ENCODE measurements at regions not wholly inside any gene's neighbourhood (a gene's known extent, or its start where the extent isn't known, plus 50 kb on each side); places are given as distances from the start of the nearest gene placed in this dataset.

DNA sequence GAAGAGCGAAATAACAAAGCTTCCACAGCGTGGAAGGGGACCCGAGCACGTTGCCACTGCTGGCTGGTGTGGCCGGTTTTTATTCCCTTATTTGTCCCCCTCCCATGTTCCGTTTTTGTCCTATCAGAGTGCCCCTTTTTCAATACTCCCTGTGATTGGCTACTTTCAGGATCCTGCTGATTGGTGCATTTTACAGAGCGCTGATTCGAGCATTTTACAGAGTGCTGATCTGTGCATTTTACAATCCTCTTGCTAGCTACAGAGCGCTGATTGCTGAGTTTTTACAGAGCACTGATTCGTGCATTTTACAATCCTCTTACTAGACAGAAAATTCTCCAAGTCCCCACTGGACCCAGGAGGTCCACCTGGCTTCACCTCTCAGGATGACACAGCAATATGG, 250.9 kb upstream of the EPHA5 start:
- DNase-seq (ENCODE audit: low spot score): no peak

DNA sequence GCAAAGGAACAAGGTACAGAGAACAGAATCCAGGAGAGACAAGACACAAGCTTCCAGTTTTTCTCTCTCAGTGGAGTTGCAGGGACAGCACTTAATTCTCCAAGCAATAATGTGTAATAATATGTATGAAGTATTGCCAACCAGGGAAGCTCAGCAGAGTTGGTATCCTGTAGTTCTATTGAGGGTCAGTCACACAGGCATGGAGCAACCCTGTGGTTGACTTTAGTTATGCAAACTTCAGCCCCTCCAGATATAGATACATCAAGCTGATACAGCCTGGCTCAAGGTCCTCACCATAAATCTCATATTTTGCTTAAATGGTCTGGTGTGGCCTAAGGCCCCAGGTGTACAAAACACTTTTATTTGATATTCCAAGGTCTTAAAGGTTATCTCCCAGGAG, 248.6 kb upstream of the EPHA5 start:
- DNase-seq (ENCODE audit: low spot score): no peak

DNA sequence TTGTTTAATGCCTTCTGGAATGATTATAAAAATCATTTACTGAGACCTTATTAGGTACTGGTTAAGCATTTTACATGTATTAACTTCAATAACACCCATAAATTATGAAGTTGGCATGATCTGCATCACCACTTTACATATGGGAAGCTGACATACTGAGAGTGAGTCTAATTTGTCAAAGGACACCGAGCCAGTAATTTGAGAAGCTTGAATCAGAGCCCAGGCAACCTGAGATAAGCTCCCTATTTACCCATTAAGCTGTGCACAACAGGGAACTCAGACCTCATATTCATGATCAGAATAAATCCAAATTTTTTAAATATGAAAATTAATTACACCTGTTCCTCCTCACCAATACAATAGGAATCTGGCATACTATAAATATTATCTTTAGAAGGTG, 247.9 kb upstream of the EPHA5 start:
- DNase-seq (ENCODE audit: low spot score): no peak

DNA sequence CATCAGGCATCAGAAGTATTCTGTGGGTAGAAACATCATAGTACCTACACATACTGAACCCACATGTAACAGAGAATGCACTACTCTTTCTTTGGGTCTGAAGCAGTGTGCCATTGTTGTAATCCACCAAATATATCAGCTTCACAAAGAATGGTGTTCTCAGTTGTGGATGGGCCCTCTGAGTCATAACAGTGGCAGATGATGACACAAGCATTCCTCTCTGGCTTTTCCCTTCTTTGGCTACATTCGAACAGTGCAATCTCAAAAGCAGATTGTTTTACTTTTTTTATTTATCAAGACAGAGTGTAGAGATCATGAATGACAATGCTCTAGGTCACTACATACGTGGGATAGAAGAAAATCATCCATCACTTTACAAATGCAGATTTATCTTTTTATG, 247.2 kb upstream of the EPHA5 start:
- no peak for DNase-seq (ENCODE audit: low spot score)

DNA sequence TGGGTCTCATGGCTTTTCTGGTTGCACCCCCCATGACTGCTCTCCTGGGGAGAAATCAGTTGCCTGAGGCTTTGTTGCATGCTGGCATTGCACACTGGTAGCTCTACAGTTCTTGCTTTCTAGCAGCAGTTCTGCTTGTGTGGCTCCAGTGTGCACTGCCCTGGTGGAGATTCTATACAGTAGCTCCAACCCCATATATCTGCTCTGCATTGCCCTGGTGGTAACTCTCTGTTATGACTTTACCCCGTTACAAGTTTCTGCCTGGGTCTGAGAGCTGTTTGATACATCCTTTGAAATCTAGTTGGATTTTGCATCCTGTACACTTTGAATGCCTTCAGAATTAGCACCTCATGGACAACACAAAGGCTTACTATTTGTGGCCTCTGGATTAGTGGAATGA, 241.4 kb upstream of the EPHA5 start:
- no peak for DNase-seq (ENCODE audit: low spot score)

DNA sequence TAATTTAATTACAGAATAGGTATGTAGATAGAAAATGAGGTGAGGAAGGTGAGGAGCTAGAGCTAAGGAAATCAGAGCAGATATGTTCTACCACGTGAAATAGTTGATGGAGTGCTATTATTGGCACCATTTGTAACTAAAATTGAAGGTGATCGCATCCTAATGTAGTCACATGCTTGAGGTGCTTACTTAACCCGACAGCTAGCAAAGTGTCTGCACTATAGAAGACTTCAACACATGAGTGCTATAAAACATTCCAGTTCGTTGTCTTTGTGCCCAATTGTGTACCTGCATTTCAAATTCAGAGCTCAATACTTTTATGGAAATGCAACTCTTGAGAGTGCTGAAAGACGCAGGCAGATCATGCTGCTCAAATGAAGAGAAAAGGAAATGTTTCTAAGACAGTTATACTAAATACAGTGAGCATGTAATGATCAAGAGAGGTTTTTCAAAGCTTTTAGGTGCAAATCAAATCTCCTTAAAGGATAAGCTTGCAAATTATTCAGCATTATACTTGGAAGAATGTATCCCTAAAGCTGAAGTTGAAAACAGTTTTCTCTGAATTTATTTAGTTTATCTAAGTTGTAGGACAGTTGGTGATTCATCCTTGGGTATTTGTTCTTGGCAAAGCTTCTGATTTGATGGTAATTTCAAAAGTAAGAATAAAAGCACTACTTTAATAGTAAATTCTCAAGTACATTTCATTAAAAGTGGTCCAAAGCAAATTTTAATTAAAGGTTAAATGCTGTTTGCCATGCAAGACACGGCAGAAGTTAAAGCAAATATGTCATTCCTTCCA, 223.9 kb upstream of the EPHA5 start:
- DNase-seq (ENCODE audit: low spot score): no peak

DNA sequence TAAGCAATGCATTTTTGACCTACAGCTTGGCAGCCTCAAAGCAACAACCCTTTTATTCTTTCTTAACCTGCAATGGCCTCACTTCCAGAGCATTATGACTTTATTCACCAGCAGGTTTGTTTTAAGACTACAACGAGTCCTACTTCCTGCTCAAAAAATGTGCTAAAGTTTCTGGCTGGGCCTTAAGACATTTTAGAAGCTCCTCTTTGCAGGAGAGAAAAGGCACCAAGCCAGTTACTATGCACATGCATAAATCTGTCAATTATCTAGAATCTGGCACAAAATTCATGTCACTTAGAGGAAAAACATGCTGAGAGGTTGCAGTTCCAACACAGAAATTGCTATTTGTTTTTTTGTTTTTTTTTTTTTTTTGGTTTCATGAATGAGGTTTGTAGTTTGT, 223.0 kb upstream of the EPHA5 start:
- no peak for DNase-seq (ENCODE audit: low spot score)

DNA sequence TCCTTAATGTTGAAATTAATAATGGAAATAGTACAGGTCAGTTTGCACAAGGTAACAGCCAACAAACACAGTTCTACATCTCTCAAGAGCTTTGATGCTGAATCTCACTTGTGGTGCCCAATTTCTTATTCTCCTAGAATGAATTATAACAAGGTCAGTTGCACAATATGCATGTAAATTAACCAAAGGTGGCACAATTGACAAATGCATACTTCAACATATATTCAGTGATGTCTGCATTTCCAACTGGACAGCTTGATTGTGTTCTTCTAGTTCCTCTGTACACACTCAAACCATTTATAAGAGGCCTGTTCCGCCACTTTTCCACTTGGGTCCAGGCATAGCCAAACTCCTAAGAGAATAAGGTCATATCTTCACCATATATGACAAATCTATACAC, 210.3 kb upstream of the EPHA5 start:
- DNase-seq (ENCODE audit: low spot score): no peak

DNA sequence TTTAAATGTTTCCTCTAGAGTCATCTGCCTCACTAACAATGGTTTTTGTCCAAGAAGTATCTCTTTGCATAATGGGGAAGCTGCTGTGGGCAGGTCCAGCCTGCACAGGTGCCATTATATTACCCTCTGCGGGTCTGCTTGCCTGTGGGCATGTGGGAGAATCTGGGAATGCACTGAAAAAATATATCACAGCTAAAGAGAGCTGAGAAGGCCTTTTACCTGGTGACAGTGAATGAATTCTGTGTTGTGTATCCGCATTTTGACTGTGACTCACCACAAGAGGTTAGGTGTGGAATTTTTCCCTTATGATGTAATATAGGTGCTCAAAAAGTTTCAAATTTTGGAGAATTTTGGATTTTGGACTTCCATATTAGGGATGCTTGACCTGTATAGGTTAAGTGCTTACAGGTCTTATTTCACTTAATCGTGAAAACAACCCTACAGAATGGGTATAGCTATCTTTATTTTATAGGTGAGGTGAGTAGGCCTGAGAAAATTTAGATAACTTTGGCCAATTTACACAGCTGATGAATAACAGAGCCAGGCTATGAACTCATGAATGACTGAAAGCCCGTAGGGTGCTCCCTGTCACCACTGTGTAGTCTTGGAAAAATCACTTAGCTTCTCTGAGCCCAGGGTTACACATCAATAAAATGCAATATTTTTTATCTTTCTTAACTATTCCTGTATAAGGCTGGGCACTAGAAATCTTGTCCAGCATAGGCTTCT, 198.0 kb upstream of the EPHA5 start:
- DNase-seq (ENCODE audit: low spot score): no peak

DNA sequence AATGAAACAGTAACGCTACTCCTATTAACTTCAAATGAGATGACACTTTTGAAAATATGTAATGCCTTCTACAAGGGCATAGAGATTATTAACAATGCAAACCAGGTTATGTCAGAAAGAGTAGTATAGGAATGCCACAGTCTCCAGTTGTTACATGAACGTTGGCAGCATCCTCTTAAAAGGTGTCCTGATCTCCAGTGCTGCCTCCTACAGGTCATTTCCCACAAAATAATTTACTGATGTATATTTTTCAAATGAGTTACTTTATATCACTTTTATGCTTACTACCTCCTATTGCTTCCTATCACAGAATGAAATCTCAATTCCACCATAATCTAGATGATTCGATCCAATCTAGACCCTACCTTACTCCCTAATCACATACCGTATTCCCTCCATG, 195.2 kb upstream of the EPHA5 start:
- DNase-seq (ENCODE audit: low spot score): no peak

DNA sequence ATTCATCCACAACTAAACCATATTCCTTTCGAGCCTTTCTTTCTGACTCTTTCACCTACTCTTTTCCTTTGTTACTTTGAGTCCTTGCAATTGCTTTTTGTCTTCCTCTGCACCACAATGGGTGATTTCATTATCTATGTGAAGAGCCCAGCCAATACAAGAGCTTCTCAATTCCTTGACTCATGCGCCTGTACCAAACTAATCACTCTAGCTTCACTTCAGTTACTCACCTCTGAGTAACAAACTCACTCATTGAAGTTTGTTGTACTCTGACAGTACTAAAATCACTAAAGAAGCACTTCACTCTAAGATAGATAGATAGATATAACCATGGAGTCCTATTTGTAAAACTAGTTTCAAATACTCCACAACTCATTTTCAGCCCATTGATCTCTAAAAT, 191.7 kb upstream of the EPHA5 start:
- DNase-seq (ENCODE audit: low spot score): no peak

DNA sequence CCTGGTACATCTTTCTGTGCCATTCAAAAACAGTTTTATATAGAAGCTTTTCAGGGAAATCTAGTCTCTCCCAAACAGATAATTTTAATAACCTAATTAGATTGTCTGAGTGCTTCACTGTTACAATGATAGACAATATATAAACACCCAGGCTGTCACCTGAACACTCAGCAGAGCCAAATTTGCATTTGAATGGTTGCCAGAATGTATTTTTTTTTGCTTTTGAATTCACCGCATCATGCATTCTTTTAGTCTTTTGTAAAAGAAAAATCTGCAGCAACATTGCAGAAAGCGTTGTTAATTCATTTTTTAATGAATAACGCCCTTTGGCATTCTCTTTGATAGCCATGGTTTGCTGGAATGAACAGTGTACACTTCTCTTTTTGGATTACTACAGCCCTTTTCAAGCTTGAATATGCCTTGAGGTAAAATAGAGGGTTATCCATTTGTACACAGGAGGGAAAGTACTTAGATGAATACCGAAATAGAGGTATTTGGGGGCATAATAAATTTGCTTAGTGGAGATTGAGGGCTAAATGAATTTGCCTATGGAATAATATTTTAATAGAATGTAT, 175.0 kb upstream of the EPHA5 start:
- no peak for DNase-seq (ENCODE audit: low spot score)

DNA sequence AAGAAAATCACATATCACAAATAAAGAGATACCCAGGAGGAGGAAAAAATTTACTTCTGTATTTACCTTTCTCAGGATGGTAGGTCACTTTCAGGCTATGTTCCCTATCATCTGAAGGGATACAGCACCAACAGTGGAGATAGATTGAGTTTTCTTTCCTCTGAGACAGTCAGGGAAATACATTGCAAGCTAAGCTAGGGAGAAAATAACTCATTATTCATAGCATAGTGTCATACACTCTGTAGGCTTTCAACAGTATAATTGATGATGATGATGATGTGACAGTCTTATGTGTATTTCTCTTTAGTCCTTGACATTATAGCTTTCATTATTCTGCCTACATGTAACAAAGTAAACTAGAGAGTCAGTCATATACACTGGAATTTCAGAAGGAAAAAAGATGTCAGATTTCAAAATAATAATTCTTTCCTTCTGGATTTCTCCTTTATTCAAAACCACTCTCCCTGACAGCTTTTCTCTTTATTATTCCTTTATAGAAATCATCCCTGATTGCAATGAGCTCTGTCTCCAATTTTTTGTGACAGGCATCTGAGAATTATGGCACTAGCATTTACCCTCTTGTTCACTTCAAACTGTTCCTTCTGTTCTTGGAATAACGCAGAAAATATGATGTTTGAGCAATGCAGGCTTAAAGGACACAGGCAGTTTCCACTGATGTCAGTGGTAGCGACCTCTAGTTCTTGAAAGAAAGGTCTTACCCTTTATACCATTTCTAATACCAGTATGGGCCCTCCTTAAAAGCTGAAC, 169.1 kb upstream of the EPHA5 start:
- DNase-seq (ENCODE audit: low spot score): no peak

DNA sequence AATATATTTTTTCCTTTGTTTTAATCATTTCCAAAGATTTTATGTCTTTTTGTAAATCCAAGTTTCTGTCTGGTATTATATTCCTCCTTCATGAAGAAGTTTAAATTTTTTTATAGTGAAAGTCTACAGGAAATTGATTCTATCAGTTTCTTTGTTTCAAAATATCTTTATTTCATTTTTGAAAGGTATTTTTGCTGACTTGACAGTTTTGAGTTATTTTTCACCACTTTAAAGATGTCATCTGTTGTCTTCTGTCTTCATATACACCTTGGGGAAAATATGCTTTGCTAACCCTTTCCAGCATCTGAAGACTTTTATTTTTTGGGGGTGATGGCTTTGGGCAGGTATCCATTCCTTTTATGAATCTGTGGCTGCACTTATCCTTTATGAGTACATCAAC, 164.4 kb upstream of the EPHA5 start:
- no peak for DNase-seq (ENCODE audit: low spot score)

DNA sequence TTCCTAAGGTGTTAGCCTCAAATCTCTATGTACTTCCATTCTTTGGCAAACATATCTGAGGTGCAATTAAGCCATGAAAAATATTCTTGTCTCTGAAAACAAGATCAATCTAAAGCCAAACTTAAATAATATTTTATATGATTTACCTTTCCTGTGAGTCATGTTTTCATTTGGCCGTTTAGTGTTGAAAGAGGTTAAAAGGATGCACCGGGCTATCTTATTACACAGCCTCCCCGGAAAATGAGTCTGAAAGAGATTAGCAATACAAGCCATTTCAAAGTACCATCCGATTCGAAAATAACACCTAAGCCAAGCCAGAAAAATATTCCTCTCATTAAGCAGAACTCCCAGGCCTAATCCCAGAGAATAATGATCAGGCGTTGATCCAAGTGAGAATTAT, 161.5 kb upstream of the EPHA5 start:
- DNase-seq (ENCODE audit: low spot score): no peak

DNA sequence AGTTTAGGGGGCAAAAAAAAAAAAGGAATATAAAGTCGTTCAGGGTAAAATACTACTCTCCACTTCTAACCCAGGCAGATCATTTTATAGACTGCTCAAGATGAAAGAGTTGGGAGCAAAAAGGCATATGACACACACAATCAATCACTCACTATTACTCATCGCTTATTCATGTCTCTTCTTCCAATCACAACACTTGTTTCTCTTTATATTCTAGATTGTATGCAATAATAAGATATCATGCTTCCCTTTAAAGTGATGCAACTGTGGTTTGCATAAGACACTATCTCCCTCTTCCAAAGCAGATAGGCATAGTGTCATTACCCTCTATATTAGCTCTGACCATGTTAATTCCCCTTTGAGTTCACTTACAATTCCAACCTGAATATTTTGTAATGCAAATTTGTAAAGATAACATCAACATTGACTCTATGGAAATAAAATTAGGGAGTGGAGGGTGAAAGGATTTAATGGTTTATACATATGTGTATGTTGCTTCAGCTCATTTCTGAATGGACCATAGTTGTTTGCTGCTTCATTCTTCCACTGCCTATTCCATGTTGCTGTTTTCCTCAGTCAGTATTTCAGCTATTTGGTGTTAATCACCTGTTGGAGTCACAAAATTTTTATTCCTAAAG, 154.9 kb upstream of the EPHA5 start:
- DNase-seq (ENCODE audit: low spot score): no peak

DNA sequence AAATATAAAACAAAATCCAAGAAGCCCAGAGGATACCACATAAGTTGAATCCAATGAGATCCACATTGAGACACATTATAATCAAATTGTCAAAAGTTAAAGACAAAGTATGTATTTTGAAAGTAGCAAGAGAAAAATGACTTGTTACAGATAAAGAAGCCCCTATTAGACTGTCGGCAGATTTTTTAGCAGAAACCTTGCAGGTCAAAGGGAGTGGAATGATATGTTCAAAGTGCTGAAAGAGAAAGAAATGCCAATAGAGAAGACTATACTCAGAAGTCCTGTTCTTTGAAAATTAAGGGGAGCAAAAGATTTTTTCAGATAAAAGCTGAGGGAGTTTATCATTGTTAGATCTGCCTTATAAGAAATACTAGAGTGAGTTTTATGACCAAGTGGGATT, 148.9 kb upstream of the EPHA5 start:
- DNase-seq (ENCODE audit: low spot score): no peak

DNA sequence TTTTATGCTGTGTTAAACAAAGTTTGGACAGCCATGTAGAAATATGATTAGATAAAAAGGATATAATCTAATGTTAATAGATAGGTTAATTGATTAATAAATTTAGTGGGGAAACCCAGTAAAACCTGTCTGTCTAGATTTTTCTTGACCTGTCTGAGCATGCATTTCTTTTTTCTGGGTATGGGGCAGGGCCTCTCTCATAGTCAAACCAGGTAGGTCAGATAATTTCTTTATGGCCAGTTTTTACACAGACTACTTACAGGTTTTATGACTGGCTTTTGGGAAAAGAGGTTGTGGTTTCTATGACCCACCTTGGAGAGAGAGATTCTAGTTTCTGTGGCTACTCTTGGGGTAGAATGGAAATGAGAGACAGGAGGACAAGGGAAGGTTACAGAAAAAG, 135.6 kb upstream of the EPHA5 start:
- no peak for DNase-seq (ENCODE audit: low spot score)

DNA sequence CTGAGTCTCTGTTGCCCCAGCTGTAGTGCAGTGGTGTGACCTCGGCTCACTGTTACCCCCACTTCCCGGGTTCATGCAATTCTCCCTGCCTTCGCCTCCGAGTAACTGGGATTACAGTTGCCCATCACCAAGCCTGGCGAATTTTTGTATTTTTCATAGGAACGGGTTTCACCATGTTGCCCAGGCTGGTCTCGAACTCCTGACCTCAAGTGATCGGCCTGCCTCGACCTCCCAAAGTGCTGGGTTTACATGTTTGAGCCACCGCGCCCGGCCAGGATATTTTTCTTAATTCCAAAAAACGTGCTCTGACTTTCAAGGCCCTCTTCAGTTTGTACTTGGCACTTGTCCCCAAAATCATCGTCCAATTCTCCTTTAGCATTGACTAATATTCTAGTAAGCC, 129.2 kb upstream of the EPHA5 start:
- no peak for DNase-seq (ENCODE audit: low spot score)

DNA sequence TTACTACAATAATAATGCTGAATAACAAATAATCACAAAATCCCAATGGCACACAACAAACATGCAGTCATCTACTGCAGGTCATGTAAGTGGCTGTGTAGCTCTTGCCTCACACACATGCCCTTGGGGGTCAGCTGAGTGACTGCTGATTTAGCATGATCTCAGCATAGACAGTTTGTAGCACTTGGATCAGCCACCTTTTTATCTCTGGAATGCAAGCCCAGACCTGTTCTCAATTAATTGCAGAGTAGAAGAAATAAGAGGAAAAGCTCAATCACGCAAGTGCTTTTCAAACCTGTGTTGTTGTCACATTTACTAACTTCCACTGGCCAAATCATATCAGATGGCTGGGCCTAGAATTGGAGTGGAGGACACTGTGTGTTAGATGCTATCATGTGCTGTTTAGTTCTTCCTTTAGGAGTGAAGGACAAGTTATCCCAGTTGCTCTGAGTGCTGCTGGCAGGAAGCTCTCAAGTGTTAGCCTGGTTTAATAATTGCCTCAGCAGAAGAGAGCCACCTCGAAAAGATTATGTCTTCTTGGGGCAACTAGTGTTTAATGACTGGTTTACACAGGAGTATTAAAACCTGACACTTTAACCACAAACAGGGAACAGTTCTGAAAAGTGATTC, 128.3 kb upstream of the EPHA5 start:
- no peak for DNase-seq (ENCODE audit: low spot score)

DNA sequence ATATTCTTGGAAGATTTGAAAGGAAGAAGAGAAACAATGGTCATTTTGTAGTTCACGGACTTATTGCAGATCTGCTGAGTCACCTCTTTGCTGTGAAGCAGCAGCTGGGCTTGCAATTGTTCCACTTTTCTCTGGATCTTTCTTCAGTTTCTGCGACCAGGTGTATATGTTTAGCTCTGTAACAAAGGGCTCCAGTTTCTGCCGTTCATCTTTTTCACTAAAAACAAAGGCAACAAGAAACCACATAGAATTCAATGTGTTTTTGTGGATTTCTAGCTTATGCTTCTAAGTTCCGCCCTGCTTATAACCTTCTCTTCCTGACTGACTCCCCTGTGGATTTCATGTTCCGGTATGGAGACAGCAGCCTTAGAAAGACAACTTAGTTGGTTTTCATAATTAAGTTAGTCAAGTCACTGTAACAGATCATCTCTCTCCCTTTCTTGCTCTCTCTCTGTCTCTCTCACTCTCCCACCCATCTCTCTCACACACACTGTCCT, 121.6 kb upstream of the EPHA5 start:
- no peak for DNase-seq (ENCODE audit: low spot score)

All from mucosa of gallbladder (tissue), 1 donor.